HEK293 (cell line): ENCODE measurements at regions not wholly inside any gene's neighbourhood (a gene's known extent, or its start where the extent isn't known, plus 50 kb on each side); places are given as distances from the start of the nearest gene placed in this dataset.
A peak's percentile ranks its signal among the peaks of the same experiment; 100 is the strongest.

ENCODE experiments used
- CTCF ChIA-PET: fragments of 350-600 bp; formaldehyde crosslinking; extraction: SDS; loops from one replicate; lab custom pipeline; 2021; ENCODE audit warnings: antibody characterized with exemption; lab: Yijun Ruan, JAX
- POLR2A ChIA-PET: fragments of 300-600 bp; formaldehyde crosslinking; extraction: SDS; loops from one replicate; lab custom pipeline; 2020; ENCODE audit warnings: antibody characterized with exemption, inconsistent platforms; lab: Yijun Ruan, JAX
- H3K27ac ChIP-seq: fragments of 200-500 bp; sonication (Bioruptor generic); 2 replicates; pipeline ENCODE4 v1.5.1; 2014; ENCODE audit warnings: low read depth, low read length, control low read depth, inconsistent platforms; ENCODE audit errors: extremely low read depth
- H3K36me3 ChIP-seq, 2 experiments: fragments of 200-500 bp in 1 of 2; sonication (Bioruptor generic) in 1 of 2; 1 replicate in 1 of 2; 2 replicates in 1 of 2; pipeline ENCODE4 v1.5.1; 2014 to 2017; ENCODE audit warnings: inconsistent platforms in 2 of 2, low read length in 2 of 2; ENCODE audit not compliant: control insufficient read depth in 2 of 2, insufficient read depth in 1 of 2
- H3K4me1 ChIP-seq: fragments of 200-500 bp; sonication (Bioruptor generic); 2 replicates; pipeline ENCODE4 v1.5.1; 2014; ENCODE audit warnings: mild to moderate bottlenecking, low read length, inconsistent platforms; ENCODE audit not compliant: control insufficient read depth, insufficient read depth
- H3K4me3 ChIP-seq: 2 replicates; pipeline ENCODE4 v1.5.1; 2011; ENCODE audit warnings: low read depth, mild to moderate bottlenecking, control low read depth, low read length, moderate library complexity
- H3K9me3 ChIP-seq: fragments of 200-500 bp; sonication (Bioruptor generic); 2 replicates; pipeline ENCODE4 v1.5.1; 2014; ENCODE audit warnings: low read depth, low read length, inconsistent platforms; ENCODE audit not compliant: control insufficient read depth, insufficient read depth
- MEIS1 ChIP-seq: sonication (generic); formaldehyde crosslinking; IDR thresholded peaks from 2 replicates; pipeline ENCODE4 v1.8.1; 2022; ENCODE audit warnings: missing genetic modification reagents, mild to moderate bottlenecking, borderline replicate concordance
- SCRT1 ChIP-seq: fragments of 450-650 bp; formaldehyde crosslinking; IDR thresholded peaks from 2 replicates; pipeline ENCODE4 v1.5.1; 2016; ENCODE audit warnings: missing biosample characterization, missing genetic modification characterization, borderline replicate concordance
- SCRT2 ChIP-seq: fragments of 450-650 bp; formaldehyde crosslinking; IDR thresholded peaks from 2 replicates; pipeline ENCODE4 v1.5.1; 2016; ENCODE audit warnings: missing biosample characterization, missing genetic modification characterization
- ZFP3 ChIP-seq: fragments of 450-650 bp; formaldehyde crosslinking; IDR thresholded peaks from 2 replicates; pipeline ENCODE4 v1.5.1; 2016; ENCODE audit warnings: low read depth, missing biosample characterization, missing genetic modification characterization
- ZFP41 ChIP-seq: fragments of 450-650 bp; formaldehyde crosslinking; IDR thresholded peaks from 2 replicates; pipeline ENCODE4 v1.5.1; 2016; ENCODE audit warnings: missing biosample characterization, missing genetic modification characterization, borderline replicate concordance
- ZNF148 ChIP-seq: fragments of 450-650 bp; formaldehyde crosslinking; IDR thresholded peaks from 2 replicates; pipeline ENCODE4 v1.5.0; 2017; ENCODE audit warnings: missing biosample characterization, missing genetic modification characterization, borderline replicate concordance
- ZNF19 ChIP-seq: fragments of 450-650 bp; formaldehyde crosslinking; IDR thresholded peaks from 2 replicates; pipeline ENCODE4; 2016; ENCODE audit warnings: missing biosample characterization, missing genetic modification characterization, low read depth
- ZNF2 ChIP-seq: fragments of 450-650 bp; formaldehyde crosslinking; IDR thresholded peaks from 2 replicates; pipeline ENCODE4 v1.5.1; 2016; ENCODE audit warnings: missing biosample characterization, missing genetic modification characterization
- ZNF239 ChIP-seq: fragments of 450-650 bp; formaldehyde crosslinking; IDR thresholded peaks from 2 replicates; pipeline ENCODE4 v1.5.1; 2016; ENCODE audit warnings: missing biosample characterization, missing genetic modification characterization
- ZNF248 ChIP-seq: fragments of 450-650 bp; formaldehyde crosslinking; IDR thresholded peaks from 2 replicates; pipeline ENCODE4 v1.5.1; 2017; ENCODE audit warnings: missing biosample characterization, missing genetic modification characterization
- ZNF302 ChIP-seq: fragments of 450-650 bp; formaldehyde crosslinking; IDR thresholded peaks from 2 replicates; pipeline ENCODE4 v1.5.1; 2016; ENCODE audit warnings: missing biosample characterization, missing genetic modification characterization, low read depth
- ZNF354C ChIP-seq: fragments of 450-650 bp; formaldehyde crosslinking; IDR thresholded peaks from 2 replicates; pipeline ENCODE4 v1.5.1; 2016; ENCODE audit warnings: missing biosample characterization, missing genetic modification characterization, low read depth, borderline replicate concordance
- ZNF366 ChIP-seq: fragments of 450-650 bp; formaldehyde crosslinking; conservative IDR thresholded peaks from 2 replicates; pipeline ENCODE4 v1.5.1; 2016; ENCODE audit warnings: missing biosample characterization, missing genetic modification characterization
- ZNF37A ChIP-seq: fragments of 450-650 bp; IDR thresholded peaks from 2 replicates; pipeline ENCODE4 v1.5.1; 2018; ENCODE audit warnings: missing biosample characterization, missing genetic modification characterization
- ZNF423 ChIP-seq: fragments of 450-650 bp; formaldehyde crosslinking; IDR thresholded peaks from 2 replicates; pipeline ENCODE4 v1.5.1; 2016; ENCODE audit warnings: missing biosample characterization, missing genetic modification characterization
- ZNF488 ChIP-seq: fragments of 450-650 bp; formaldehyde crosslinking; IDR thresholded peaks from 2 replicates; pipeline ENCODE4 v1.5.1; 2016; ENCODE audit warnings: missing biosample characterization, missing genetic modification characterization
- ZNF510 ChIP-seq: fragments of 450-650 bp; formaldehyde crosslinking; IDR thresholded peaks from 2 replicates; pipeline ENCODE4 v1.5.1; 2018; ENCODE audit warnings: mild to moderate bottlenecking, missing genetic modification characterization, missing biosample characterization; ENCODE audit not compliant: insufficient replicate concordance
- ZNF558 ChIP-seq: fragments of 450-650 bp; formaldehyde crosslinking; IDR thresholded peaks from 2 replicates; pipeline ENCODE4 v1.5.1; 2016; ENCODE audit warnings: missing biosample characterization, missing genetic modification characterization
- ZNF561 ChIP-seq: fragments of 450-650 bp; IDR thresholded peaks from 2 replicates; pipeline ENCODE4 v1.5.1; 2018; ENCODE audit warnings: missing biosample characterization, missing genetic modification characterization, borderline replicate concordance
- ZNF596 ChIP-seq: fragments of 450-650 bp; IDR thresholded peaks from 2 replicates; pipeline ENCODE4 v1.5.0; 2018; ENCODE audit warnings: missing biosample characterization, mild to moderate bottlenecking, missing genetic modification characterization, moderate library complexity
- ZNF626 ChIP-seq: fragments of 450-650 bp; sonication (Bioruptor Pico); formaldehyde crosslinking; IDR thresholded peaks from 2 replicates; pipeline ENCODE4 v1.5.1; 2018; ENCODE audit warnings: missing biosample characterization, missing genetic modification characterization, inconsistent platforms
- ZNF670 ChIP-seq: fragments of 450-650 bp; formaldehyde crosslinking; IDR thresholded peaks from 2 replicates; pipeline ENCODE4 v1.5.1; 2016; ENCODE audit warnings: missing biosample characterization, missing genetic modification characterization, low read depth
- ZNF792 ChIP-seq: fragments of 450-650 bp; formaldehyde crosslinking; IDR thresholded peaks from 2 replicates; pipeline ENCODE4 v1.5.1; 2016; ENCODE audit warnings: missing biosample characterization, missing genetic modification characterization
- ZNF830 ChIP-seq: fragments of 450-650 bp; IDR thresholded peaks from 2 replicates; pipeline ENCODE4 v1.5.0; 2018; ENCODE audit warnings: missing biosample characterization, missing genetic modification characterization, low read depth, mild to moderate bottlenecking, moderate library complexity
- TF ChIP-seq, protein P1 (sequence below): fragments of 450-650 bp; formaldehyde crosslinking; IDR thresholded peaks from 2 replicates; pipeline ENCODE4 v1.5.1; 2016; ENCODE audit warnings: missing biosample characterization, missing genetic modification characterization, low read depth
- TF ChIP-seq, protein P2 (sequence below): sonication (generic); formaldehyde crosslinking; IDR thresholded peaks from 2 replicates; pipeline ENCODE4 v1.8.1; 2022; ENCODE audit warnings: mild to moderate bottlenecking, moderate library complexity, missing genetic modification reagents
- TF ChIP-seq, protein P3 (sequence below): fragments of 450-650 bp; formaldehyde crosslinking; IDR thresholded peaks from 2 replicates; pipeline ENCODE4; 2016; ENCODE audit warnings: missing biosample characterization, missing genetic modification characterization

- H3K4me3 ChIP-seq, result no peak overlapping the region
- H3K9me3 ChIP-seq, result no peaks in the 10 kb centered on the region
- H3K36me3 ChIP-seq, result no peaks in the 10 kb centered on the region
- no peak for TF ChIP-seq MEIS1 (CRISPR knock-in tag)
- TF ChIP-seq, protein P1, sequence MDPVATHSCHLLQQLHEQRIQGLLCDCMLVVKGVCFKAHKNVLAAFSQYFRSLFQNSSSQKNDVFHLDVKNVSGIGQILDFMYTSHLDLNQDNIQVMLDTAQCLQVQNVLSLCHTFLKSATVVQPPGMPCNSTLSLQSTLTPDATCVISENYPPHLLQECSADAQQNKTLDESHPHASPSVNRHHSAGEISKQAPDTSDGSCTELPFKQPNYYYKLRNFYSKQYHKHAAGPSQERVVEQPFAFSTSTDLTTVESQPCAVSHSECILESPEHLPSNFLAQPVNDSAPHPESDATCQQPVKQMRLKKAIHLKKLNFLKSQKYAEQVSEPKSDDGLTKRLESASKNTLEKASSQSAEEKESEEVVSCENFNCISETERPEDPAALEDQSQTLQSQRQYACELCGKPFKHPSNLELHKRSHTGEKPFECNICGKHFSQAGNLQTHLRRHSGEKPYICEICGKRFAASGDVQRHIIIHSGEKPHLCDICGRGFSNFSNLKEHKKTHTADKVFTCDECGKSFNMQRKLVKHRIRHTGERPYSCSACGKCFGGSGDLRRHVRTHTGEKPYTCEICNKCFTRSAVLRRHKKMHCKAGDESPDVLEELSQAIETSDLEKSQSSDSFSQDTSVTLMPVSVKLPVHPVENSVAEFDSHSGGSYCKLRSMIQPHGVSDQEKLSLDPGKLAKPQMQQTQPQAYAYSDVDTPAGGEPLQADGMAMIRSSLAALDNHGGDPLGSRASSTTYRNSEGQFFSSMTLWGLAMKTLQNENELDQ (tag by site-specific recombination), result no peak
- no peak for TF ChIP-seq ZNF19
- no peak for TF ChIP-seq ZNF510
- TF ChIP-seq ZNF488 (tag by site-specific recombination), result no peak
- TF ChIP-seq ZFP3 (tag by site-specific recombination), result no peak
- no peak for TF ChIP-seq ZNF239 (tag by site-specific recombination)
- TF ChIP-seq ZNF248 (tag by site-specific recombination), result no peak
- no peak for TF ChIP-seq ZNF37A
- no peak for TF ChIP-seq ZNF670
- no peak for TF ChIP-seq ZNF302 (tag by site-specific recombination)
- TF ChIP-seq ZNF626 (tag by site-specific recombination), result no peak
- TF ChIP-seq ZNF596, result no peak
- TF ChIP-seq ZNF2 (tag by site-specific recombination), result no peak
- TF ChIP-seq, all 188 proteins: peak for 0
- Histone ChIP-seq H3K27ac (no peak overlapping the region), H3K4me1 (no peaks in the 10 kb centered on the region)
- ChIA-PET CTCF (no interaction called here), POLR2A (no interaction called here)
These were observed 142.3 kb downstream of the RCHY1 start for GRCh38 chr4:75371915-75372314.

- ChIA-PET CTCF (no interaction called here), POLR2A (no interaction called here)
- H3K4me3 ChIP-seq, result no peak overlapping the region
These were observed 143.6 kb downstream of the RCHY1 start for GRCh38 chr4:75370576-75370975.

GRCh38 chr4:75345423-75345822 is 168.8 kb downstream of the RCHY1 start:
- CTCF ChIA-PET, result no interaction called here
- H3K4me1 ChIP-seq, result peaks cover 3% of the 10 kb centered on the region; the same call in 1 of the 2 replicates
- H3K27ac ChIP-seq, result no peak overlapping the region
- POLR2A ChIA-PET, result no interaction called here
- no peak overlapping the region for H3K4me3 ChIP-seq
- no peaks in the 10 kb centered on the region for H3K9me3 ChIP-seq
- H3K36me3 ChIP-seq, result no peaks in the 10 kb centered on the region
- TF ChIP-seq ZNF830 (tag by site-specific recombination) (no peak), ZNF354C (tag by site-specific recombination) (no peak), ZNF792 (tag by site-specific recombination) (no peak), ZNF423 (tag by site-specific recombination) (no peak), ZFP41 (tag by site-specific recombination) (no peak), ZNF148 (tag by site-specific recombination) (no peak), ZNF561 (tag by site-specific recombination) (no peak), MEIS1 (CRISPR knock-in tag) (no peak), ZNF558 (tag by site-specific recombination) (no peak), ZNF366 (tag by site-specific recombination) (no peak)
- TF ChIP-seq, protein P2, sequence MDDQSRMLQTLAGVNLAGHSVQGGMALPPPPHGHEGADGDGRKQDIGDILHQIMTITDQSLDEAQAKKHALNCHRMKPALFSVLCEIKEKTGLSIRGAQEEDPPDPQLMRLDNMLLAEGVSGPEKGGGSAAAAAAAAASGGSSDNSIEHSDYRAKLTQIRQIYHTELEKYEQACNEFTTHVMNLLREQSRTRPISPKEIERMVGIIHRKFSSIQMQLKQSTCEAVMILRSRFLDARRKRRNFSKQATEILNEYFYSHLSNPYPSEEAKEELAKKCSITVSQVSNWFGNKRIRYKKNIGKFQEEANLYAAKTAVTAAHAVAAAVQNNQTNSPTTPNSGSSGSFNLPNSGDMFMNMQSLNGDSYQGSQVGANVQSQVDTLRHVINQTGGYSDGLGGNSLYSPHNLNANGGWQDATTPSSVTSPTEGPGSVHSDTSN, result no peak

More at GRCh38 chr4:75370576-75370975, 143.6 kb downstream of the RCHY1 start:
- no peak overlapping the region for H3K27ac ChIP-seq
- TF ChIP-seq, protein P3, sequence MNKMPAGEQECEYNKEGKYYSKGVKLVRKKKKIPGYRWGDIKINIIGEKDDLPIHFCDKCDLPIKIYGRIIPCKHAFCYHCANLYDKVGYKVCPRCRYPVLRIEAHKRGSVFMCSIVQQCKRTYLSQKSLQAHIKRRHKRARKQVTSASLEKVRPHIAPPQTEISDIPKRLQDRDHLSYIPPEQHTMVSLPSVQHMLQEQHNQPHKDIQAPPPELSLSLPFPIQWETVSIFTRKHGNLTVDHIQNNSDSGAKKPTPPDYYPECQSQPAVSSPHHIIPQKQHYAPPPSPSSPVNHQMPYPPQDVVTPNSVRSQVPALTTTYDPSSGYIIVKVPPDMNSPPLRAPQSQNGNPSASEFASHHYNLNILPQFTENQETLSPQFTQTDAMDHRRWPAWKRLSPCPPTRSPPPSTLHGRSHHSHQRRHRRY (tag by site-specific recombination), result no peak
- TF ChIP-seq SCRT2 (peak; percentile 62; the same call in 1 of the 2 replicates), SCRT1 (tag by site-specific recombination) (peak; percentile 29; the same call in 1 of the 2 replicates)
- no peaks in the 10 kb centered on the region for H3K36me3 ChIP-seq
- no peaks in the 10 kb centered on the region for H3K4me1 ChIP-seq
- no peaks in the 10 kb centered on the region for H3K9me3 ChIP-seq
